Keratinocyte (primary cell): ENCODE measurements at regions not wholly inside any gene's neighbourhood (a gene's known extent, or its start where the extent isn't known, plus 50 kb on each side); places are given as distances from the start of the nearest gene placed in this dataset.

Source experiments
- DNase-seq: peaks from one replicate; pipeline ENCODE4 v3.0.0-alpha.2; 2011; ENCODE audit warnings: low read depth, missing footprints, low spot score
- FAIRE-seq: peaks from 2 replicates; lab custom pipeline; 2011; peaks lifted over from hg19 to GRCh38; lab: Jason Lieb, UNC
- H2AFZ ChIP-seq: 2 replicates; pipeline ENCODE4 v1.6.0; 2012; ENCODE audit warnings: low read length, control low read depth, inconsistent platforms; ENCODE audit not compliant: control insufficient read depth
- H3K27ac ChIP-seq: 2 replicates; pipeline ENCODE4 v1.5.1; 2011; ENCODE audit warnings: low read length; ENCODE audit not compliant: control insufficient read depth, insufficient read depth
- H3K27me3 ChIP-seq: 3 replicates; pipeline ENCODE4 v1.6.0; 2011; ENCODE audit warnings: low read length; ENCODE audit not compliant: control insufficient read depth, insufficient read depth; ENCODE audit errors: extremely low read depth
- H3K36me3 ChIP-seq, 2 experiments: 2 replicates in 1 of 2; 3 replicates in 1 of 2; pipeline ENCODE4 v1.5.1; 2011; ENCODE audit warnings: low read length in 2 of 2, mild to moderate bottlenecking in 1 of 2; ENCODE audit not compliant: control insufficient read depth in 2 of 2, insufficient read depth in 2 of 2; ENCODE audit errors: extremely low read depth in 1 of 2
- H3K4me1 ChIP-seq: 3 replicates; pipeline ENCODE4 v1.5.1; 2011; ENCODE audit warnings: low read length; ENCODE audit not compliant: control insufficient read depth, insufficient read depth; ENCODE audit errors: extremely low read depth
- H3K4me2 ChIP-seq: 3 replicates; pipeline ENCODE4 v1.6.0; 2011; ENCODE audit warnings: low read depth, low read length; ENCODE audit not compliant: control insufficient read depth, insufficient read depth; ENCODE audit errors: extremely low read depth
- H3K4me3 ChIP-seq, 3 experiments: fragments of 200-600 bp in 1 of 3; sonication (generic) in 1 of 3; 2 replicates in 2 of 3; 3 replicates in 1 of 3; pipeline ENCODE4 v1.5.1; 2011 to 2016; ENCODE audit warnings: low read length in 3 of 3, mild to moderate bottlenecking in 3 of 3, control low read depth in 2 of 3, inconsistent platforms in 1 of 3, low read depth in 1 of 3, mixed read lengths in 1 of 3, mixed run types in 1 of 3, moderate library complexity in 1 of 3; ENCODE audit not compliant: control insufficient read depth in 2 of 3, insufficient read depth in 2 of 3; ENCODE audit errors: extremely low read depth in 1 of 3
- H3K79me2 ChIP-seq: 2 replicates; pipeline ENCODE4 v1.6.0; 2012; ENCODE audit warnings: low read length; ENCODE audit not compliant: control insufficient read depth, insufficient read depth
- H3K9ac ChIP-seq: 3 replicates; pipeline ENCODE4 v1.6.0; 2011; ENCODE audit warnings: low read length; ENCODE audit not compliant: control insufficient read depth, insufficient read depth; ENCODE audit errors: extremely low read depth
- H3K9me1 ChIP-seq: 3 replicates; pipeline ENCODE4 v1.6.0; 2011; ENCODE audit warnings: low read length; ENCODE audit not compliant: control insufficient read depth, insufficient read depth; ENCODE audit errors: extremely low read depth
- H3K9me3 ChIP-seq: 2 replicates; pipeline ENCODE4 v1.5.1; 2012; ENCODE audit warnings: low read depth, low read length; ENCODE audit not compliant: control insufficient read depth
- H4K20me1 ChIP-seq: 3 replicates; pipeline ENCODE4 v1.6.0; 2011; ENCODE audit warnings: low read length; ENCODE audit not compliant: control insufficient read depth, insufficient read depth; ENCODE audit errors: extremely low read depth
- EZH2 ChIP-seq: IDR thresholded peaks from one replicate; pipeline ENCODE4 v1.6.1; 2012; ENCODE audit warnings: inconsistent platforms, mild to moderate bottlenecking, low read length, moderate library complexity
- dilution Hi-C: fragments of 300-500 bp; cut with MboI; formaldehyde crosslinking; loops from one replicate; pipeline ENCODE4 v1.7.0; 2020; ENCODE audit warnings: low sequenced_read_pairs; ENCODE audit not compliant: extremely low pct_ligation_motif_present
- TF ChIP-seq, protein P1 (sequence below), 3 experiments: IDR thresholded peaks in 1 of 3; conservative IDR thresholded peaks in 1 of 3; optimal IDR thresholded peaks in 1 of 3; 2 replicates in 2 of 3; 3 replicates in 1 of 3; pipeline versions ENCODE3 to v1.5.1; 2011; ENCODE audit warnings: low read length in 3 of 3, mild to moderate bottlenecking in 3 of 3, moderate library complexity in 2 of 3, control low read depth in 1 of 3, inconsistent platforms in 1 of 3; ENCODE audit not compliant: insufficient read depth in 2 of 3; ENCODE audit errors: extremely low read depth in 1 of 3

DNA sequence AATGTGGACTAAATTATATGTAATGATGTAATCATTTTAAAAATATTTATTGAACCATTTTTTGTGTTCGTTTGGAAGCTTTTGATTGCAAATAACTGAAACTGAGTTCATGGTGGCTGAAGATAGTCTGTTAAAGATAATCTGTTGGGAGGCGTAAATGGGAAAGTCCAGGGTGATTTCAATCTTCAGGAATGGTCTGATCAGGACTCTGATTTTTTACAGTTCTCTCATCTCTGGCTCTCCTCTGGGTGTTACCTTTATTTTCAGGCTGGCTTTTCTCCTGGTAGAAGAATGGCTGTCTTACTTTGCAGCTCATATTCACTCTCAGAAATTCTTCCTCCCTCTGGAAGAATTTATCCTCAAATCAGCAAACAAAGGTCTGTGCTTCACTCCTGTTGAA, 199.0 kb upstream of the LEF1 start:
- no peaks in the 10 kb centered on the region for H3K79me2 ChIP-seq
- no peak for FAIRE-seq
- dilution Hi-C loops: no loop called here
- no peak overlapping the region for H3K4me2 ChIP-seq
- no peak overlapping the region for H2AFZ ChIP-seq
- H3K27me3 ChIP-seq: peaks cover 18% of the 10 kb centered on the region
- H3K4me1 ChIP-seq: no peaks in the 10 kb centered on the region
- DNase-seq: no peak
- no peaks in the 10 kb centered on the region for H4K20me1 ChIP-seq
- H3K9me3 ChIP-seq: no peaks in the 10 kb centered on the region
- H3K4me3 ChIP-seq: no peak overlapping the region
- no peak overlapping the region for H3K9ac ChIP-seq
- TF ChIP-seq EZH2: no peak
- TF ChIP-seq, protein P1, sequence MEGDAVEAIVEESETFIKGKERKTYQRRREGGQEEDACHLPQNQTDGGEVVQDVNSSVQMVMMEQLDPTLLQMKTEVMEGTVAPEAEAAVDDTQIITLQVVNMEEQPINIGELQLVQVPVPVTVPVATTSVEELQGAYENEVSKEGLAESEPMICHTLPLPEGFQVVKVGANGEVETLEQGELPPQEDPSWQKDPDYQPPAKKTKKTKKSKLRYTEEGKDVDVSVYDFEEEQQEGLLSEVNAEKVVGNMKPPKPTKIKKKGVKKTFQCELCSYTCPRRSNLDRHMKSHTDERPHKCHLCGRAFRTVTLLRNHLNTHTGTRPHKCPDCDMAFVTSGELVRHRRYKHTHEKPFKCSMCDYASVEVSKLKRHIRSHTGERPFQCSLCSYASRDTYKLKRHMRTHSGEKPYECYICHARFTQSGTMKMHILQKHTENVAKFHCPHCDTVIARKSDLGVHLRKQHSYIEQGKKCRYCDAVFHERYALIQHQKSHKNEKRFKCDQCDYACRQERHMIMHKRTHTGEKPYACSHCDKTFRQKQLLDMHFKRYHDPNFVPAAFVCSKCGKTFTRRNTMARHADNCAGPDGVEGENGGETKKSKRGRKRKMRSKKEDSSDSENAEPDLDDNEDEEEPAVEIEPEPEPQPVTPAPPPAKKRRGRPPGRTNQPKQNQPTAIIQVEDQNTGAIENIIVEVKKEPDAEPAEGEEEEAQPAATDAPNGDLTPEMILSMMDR (optimal IDR thresholded peaks at IDR 0.05 in 1 of 3, IDR thresholded peaks at IDR 0.05 in 1 of 3, conservative IDR thresholded peaks at IDR 0.05 in 1 of 3; ENCODE audit: extremely low read depth in 1 of 3, insufficient read depth in 2 of 3, low read length in 3 of 3): no peak
- no peak overlapping the region for H3K27ac ChIP-seq
- H3K36me3 ChIP-seq: no peaks in the 10 kb centered on the region
- H3K9me1 ChIP-seq: no peaks in the 10 kb centered on the region

DNA sequence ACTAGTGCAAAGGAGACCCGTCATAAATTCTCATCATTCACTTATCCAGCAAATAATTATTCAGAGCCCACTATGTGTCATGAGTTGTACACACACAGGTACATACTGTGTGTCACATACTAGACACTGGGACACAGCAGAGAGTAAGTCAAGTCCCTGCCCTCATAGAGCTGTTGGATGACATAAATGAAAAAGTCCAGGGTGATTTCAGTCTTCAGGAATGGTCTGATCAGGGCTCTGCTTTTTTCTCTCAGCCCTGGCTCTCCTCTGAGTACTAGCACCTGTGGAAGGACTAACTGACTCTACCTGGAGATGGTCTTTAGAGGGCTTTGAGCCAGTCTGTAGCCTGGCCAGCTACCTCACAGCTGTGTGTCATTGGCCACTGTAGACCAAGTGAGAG, 198.0 kb upstream of the LEF1 start:
- H3K9me1 ChIP-seq: no peaks in the 10 kb centered on the region
- H3K4me2 ChIP-seq: no peak overlapping the region
- H3K4me3 ChIP-seq: no peak overlapping the region
- H3K4me1 ChIP-seq: no peaks in the 10 kb centered on the region
- DNase-seq (no peak), FAIRE-seq (no peak)
- H3K36me3 ChIP-seq: no peaks in the 10 kb centered on the region
- no peak overlapping the region for H3K27ac ChIP-seq
- no peaks in the 10 kb centered on the region for H3K79me2 ChIP-seq
- H3K27me3 ChIP-seq: peaks cover 18% of the 10 kb centered on the region
- TF ChIP-seq, protein P1 (optimal IDR thresholded peaks at IDR 0.05 in 1 of 3, IDR thresholded peaks at IDR 0.05 in 1 of 3, conservative IDR thresholded peaks at IDR 0.05 in 1 of 3; ENCODE audit: extremely low read depth in 1 of 3, insufficient read depth in 2 of 3, low read length in 3 of 3): no peak
- no peak for TF ChIP-seq EZH2
- dilution Hi-C loops: no loop called here
- H4K20me1 ChIP-seq: no peaks in the 10 kb centered on the region
- no peaks in the 10 kb centered on the region for H3K9me3 ChIP-seq
- no peak overlapping the region for H3K9ac ChIP-seq
- no peak overlapping the region for H2AFZ ChIP-seq
